Heart left ventricle (tissue), 16 donors: ENCODE measurements at regions not wholly inside any gene's neighbourhood (a gene's known extent, or its start where the extent isn't known, plus 50 kb on each side); places are given as distances from the start of the nearest gene placed in this dataset.

Source experiments
- ATAC-seq, 4 donors: fragments of 200-7000 bp; cut with Tn5 transposase; one replicate each; pipeline ENCODE4 v1.9.1; 2020 to 2022; ENCODE audit warnings: moderate library complexity in 4 of 4, mild to moderate bottlenecking in 3 of 4, moderate number of reproducible peaks in 1 of 4
- DNase-seq, 5 donors: peaks; one replicate each; pipeline ENCODE4 v3.0.0-alpha.2; 2020
- H3K27ac ChIP-seq, 12 donors: fragments of 200-600 bp; sonication (generic) in 4 of 12; one replicate each; pipeline versions ENCODE4 v1.5.0 to v1.8.0; 2016 to 2022; ENCODE audit warnings: mild to moderate bottlenecking in 2 of 12
- H3K27me3 ChIP-seq, 9 donors: fragments of 200-600 bp; sonication (generic) in 2 of 9; one replicate each; pipeline versions ENCODE4 v1.5.1 to v1.8.0; 2016 to 2022; ENCODE audit warnings: mild to moderate bottlenecking in 3 of 9
- H3K36me3 ChIP-seq, 9 donors: fragments of 200-600 bp; sonication (generic) in 2 of 9; one replicate each; pipeline versions ENCODE4 v1.5.0 to v1.8.0; 2018 to 2022; ENCODE audit warnings: mild to moderate bottlenecking in 2 of 9
- H3K4me1 ChIP-seq, 12 donors: fragments of 200-600 bp; sonication (generic) in 4 of 12; one replicate each; pipeline versions ENCODE4 v1.5.0 to v1.8.0; 2016 to 2022; ENCODE audit warnings: mild to moderate bottlenecking in 3 of 12
- H3K4me3 ChIP-seq, 12 donors: fragments of 200-600 bp; sonication (generic) in 4 of 12; one replicate each; pipeline versions ENCODE4 v1.5.0 to v1.8.0; 2017 to 2022; ENCODE audit warnings: mild to moderate bottlenecking in 9 of 12, moderate library complexity in 4 of 12
- H3K9me3 ChIP-seq, 12 donors: fragments of 200-600 bp; sonication (generic) in 4 of 12; one replicate each; pipeline versions ENCODE4 v1.5.0 to v1.8.0; 2016 to 2022; ENCODE audit warnings: mild to moderate bottlenecking in 1 of 12
- CTCF ChIP-seq, 12 donors: fragments of 200-600 bp; sonication (generic) in 4 of 12; IDR thresholded peaks; one replicate each; pipeline versions ENCODE4 v1.5.0 to v1.8.0; 2018 to 2022; ENCODE audit warnings: antibody characterized with exemption in 12 of 12, mild to moderate bottlenecking in 5 of 12
- POLR2A ChIP-seq, 2 donors: fragments of 450-650 bp; IDR thresholded peaks; one replicate each; pipeline ENCODE4 v1.6.1; 2017; ENCODE audit warnings: antibody characterized with exemption in 2 of 2, mild to moderate bottlenecking in 2 of 2, moderate library complexity in 2 of 2
- WGBS, 4 donors: extraction: QIAGEN DNeasy Blood & Tissue Kit in 2 of 4; methylation state at CpG; one replicate each; pipeline versions ENCODE4 v1.1.5 to v1.1.7; 2013 to 2018; 5-methylcytosine and 5-hydroxymethylcytosine counted together
- intact Hi-C, 10 donors: fragments of 100-400 bp; cut with DNase I; formaldehyde crosslinking; loops; one replicate each; pipeline versions ENCODE4 v1.11.1 to v1.14.2; 2022
- donor health status: ischemic (EF 13 %, LVEDD 7.1; RV severe dilation, severe dysfunction).
- donor health status: healthy with polysubstance abuse.
- donor health status: DM: no; HTN: yes; CAD: no.
- donor health status: DM: no; HTN: no; CAD: no.
- donor health status: ischemic (EF 25% LVEDD 6.9; RV normal size, moderate dysfunction).
- donor health status: ischemic (EF 25% LVEDD 5.7; RV mildly dilated, moderate dysfunction).
- donor health status: healthy.
- donor health status: DM: yes; HTN: yes; CAD: no.
- donor health status: ischemic (EF 35%, LVEDD 5.7; RV mildly dilated, moderate dysfunction).
- donor health status: nonischemic (EF 11% LVEDD 7.7; RV severe dilation, severe dysfunction).
- donor health status: DM: yes; HTN: yes; CAD: no.
- donor health status: PGD.
- donor health status: ischemic (EF 29% LVEDD 5.4; RV normal size, mild dysfunction).
- donor health status: nonischemic (EF 23%, LVEDD 6.1; RV moderate dilation, normal function).

GRCh38 chr20:56839786-56840185, 210.7 kb downstream of the TFAP2C start:
- Histone ChIP-seq H3K27ac (peak overlapping the region in 1 of 12 donors; percentile 5), H3K9me3 (no peaks in the 10 kb centered on the region), H3K27me3 (peaks cover 0 to 33% (median under 1%) of the 10 kb centered on the region in 9 donors), H3K36me3 (no peaks in the 10 kb centered on the region), H3K4me3 (no peak overlapping the region), H3K4me1 (no peaks in the 10 kb centered on the region)
- intact Hi-C loops, result no loop called here
- TF ChIP-seq CTCF (IDR thresholded peaks at IDR 0.05), result no peak
- TF ChIP-seq POLR2A (IDR thresholded peaks at IDR 0.05), result no peak
- no peak for ATAC-seq
- DNase-seq, result no peak
- WGBS, 4 donors, result 81 to 87% (median 86%) methylated on average over 5 of the region's 5 CpGs

- intact Hi-C loops, result no loop called here
- Histone ChIP-seq H3K36me3 (no peaks in the 10 kb centered on the region), H3K4me1 (no peaks in the 10 kb centered on the region), H3K9me3 (no peaks in the 10 kb centered on the region), H3K27ac (peak overlapping the region in 1 of 12 donors; percentile 30), H3K27me3 (peaks cover 0 to 34% (median 2%) of the 10 kb centered on the region in 9 donors), H3K4me3 (no peak overlapping the region)
- DNase-seq, result no peak
- ATAC-seq, result no peak
- TF ChIP-seq POLR2A (IDR thresholded peaks at IDR 0.05) (no peak), CTCF (IDR thresholded peaks at IDR 0.05) (no peak)
- 64 to 70% (median 66%) methylated on average over 3 of the region's 3 CpGs for WGBS, 4 donors
Measured at GRCh38 chr20:56840716-56841261, 211.7 kb downstream of the TFAP2C start.

GRCh38 chr20:56841346-56841908, 212.3 kb downstream of the TFAP2C start:
- Histone ChIP-seq H3K27ac (peak overlapping the region in 1 of 12 donors; percentile 30), H3K27me3 (peaks cover 0 to 31% (median 0%) of the 10 kb centered on the region in 9 donors), H3K4me1 (no peaks in the 10 kb centered on the region), H3K9me3 (no peaks in the 10 kb centered on the region), H3K4me3 (no peak overlapping the region), H3K36me3 (no peaks in the 10 kb centered on the region)
- TF ChIP-seq POLR2A (IDR thresholded peaks at IDR 0.05) (no peak), CTCF (IDR thresholded peaks at IDR 0.05) (no peak)
- no peak for DNase-seq
- WGBS, 4 donors, result 42 to 46% (median 45%) methylated on average over 6 of the region's 6 CpGs
- intact Hi-C loops, result no loop called here
- no peak for ATAC-seq

- H3K4me3 ChIP-seq, result no peak overlapping the region
- no peaks in the 10 kb centered on the region for H3K36me3 ChIP-seq
- ATAC-seq (no peak), DNase-seq (no peak)
- WGBS, 4 donors, result 85 to 92% (median 88%) methylated on average over 2 to 9 of the region's 9 CpGs
- H3K4me1 ChIP-seq, result no peaks in the 10 kb centered on the region
- no peaks in the 10 kb centered on the region for H3K9me3 ChIP-seq
- intact Hi-C loops, result no loop called here
- H3K27ac ChIP-seq, result peak overlapping the region in 1 of 12 donors; percentile 3
- peaks cover 0 to 24% (median 0%) of the 10 kb centered on the region in 9 donors for H3K27me3 ChIP-seq
- TF ChIP-seq CTCF (IDR thresholded peaks at IDR 0.05) (no peak), POLR2A (IDR thresholded peaks at IDR 0.05) (no peak)
Measured at GRCh38 chr20:56842056-56842455, 212.9 kb downstream of the TFAP2C start.
